ENCODE measurements at regions not wholly inside any gene's neighbourhood (a gene's known extent, or its start where the extent isn't known, plus 50 kb on each side); places are given as distances from the start of the nearest gene placed in this dataset.

- peaks cover 0 to 20% of the 10 kb centered on the region in 2 experiments; a peak in 3 of 5 replicates for H3K4me1 ChIP-seq (replicated peaks in 1 of 2; ENCODE audit: control insufficient read depth in 2 of 2, insufficient read depth in 2 of 2, low read length in 2 of 2)
- intact Hi-C loops (cut with micrococcal nuclease), result no loop called here
- TF ChIP-seq KDM4B (IDR thresholded peaks at IDR 0.05; ENCODE audit: borderline replicate concordance in 2 of 2, low read depth in 1 of 2) (no peak), SAFB (IDR thresholded peaks at IDR 0.05; ENCODE audit: borderline replicate concordance, low read depth, low read length) (no peak), ZNF282 (CRISPR knock-in tag; IDR thresholded peaks at IDR 0.05) (0 out of 2 replicates have a peak, but pooled peaks have one; percentile 24), MAZ (CRISPR knock-in tag; conservative IDR thresholded peaks at IDR 0.05 in 1 of 2, IDR thresholded peaks at IDR 0.05 in 1 of 2) (no peak), ZNF655 (CRISPR knock-in tag; IDR thresholded peaks at IDR 0.05) (no peak), FOXP1 (CRISPR knock-in tag; IDR thresholded peaks at IDR 0.05) (no peak), NFATC3 (IDR thresholded peaks at IDR 0.05) (no peak), NFYB (IDR thresholded peaks at IDR 0.05; ENCODE audit: extremely low read depth, insufficient read length) (no peak), HNRNPH1 (optimal IDR thresholded peaks at IDR 0.05; ENCODE audit: low read depth, low read length) (no peak), WHSC1 (IDR thresholded peaks at IDR 0.05; ENCODE audit: low read length) (peak; percentile 69), MYC (IDR thresholded peaks at IDR 0.05; ENCODE audit: low read depth, low read length) (no peak), MYC (CRISPR knock-in tag; IDR thresholded peaks at IDR 0.05; ENCODE audit: borderline replicate concordance, low read depth) (peak; percentile 25; the same call in 1 of the 2 replicates), MCM5 (IDR thresholded peaks at IDR 0.05; ENCODE audit: low read depth) (peak; percentile 79; the same call in 1 of the 2 replicates), TAF15 (IDR thresholded peaks at IDR 0.05; ENCODE audit: low read depth, low read length) (peak; percentile 72; the same call in 1 of the 2 replicates), ARID3B (CRISPR knock-in tag; IDR thresholded peaks at IDR 0.05; ENCODE audit: borderline replicate concordance) (no peak), NFE2L1 (tag; IDR thresholded peaks at IDR 0.05; ENCODE audit: borderline replicate concordance, low read depth) (no peak), SREBF2 (CRISPR knock-in tag; IDR thresholded peaks at IDR 0.05) (no peak)
- TF ChIP-seq, protein P1, sequence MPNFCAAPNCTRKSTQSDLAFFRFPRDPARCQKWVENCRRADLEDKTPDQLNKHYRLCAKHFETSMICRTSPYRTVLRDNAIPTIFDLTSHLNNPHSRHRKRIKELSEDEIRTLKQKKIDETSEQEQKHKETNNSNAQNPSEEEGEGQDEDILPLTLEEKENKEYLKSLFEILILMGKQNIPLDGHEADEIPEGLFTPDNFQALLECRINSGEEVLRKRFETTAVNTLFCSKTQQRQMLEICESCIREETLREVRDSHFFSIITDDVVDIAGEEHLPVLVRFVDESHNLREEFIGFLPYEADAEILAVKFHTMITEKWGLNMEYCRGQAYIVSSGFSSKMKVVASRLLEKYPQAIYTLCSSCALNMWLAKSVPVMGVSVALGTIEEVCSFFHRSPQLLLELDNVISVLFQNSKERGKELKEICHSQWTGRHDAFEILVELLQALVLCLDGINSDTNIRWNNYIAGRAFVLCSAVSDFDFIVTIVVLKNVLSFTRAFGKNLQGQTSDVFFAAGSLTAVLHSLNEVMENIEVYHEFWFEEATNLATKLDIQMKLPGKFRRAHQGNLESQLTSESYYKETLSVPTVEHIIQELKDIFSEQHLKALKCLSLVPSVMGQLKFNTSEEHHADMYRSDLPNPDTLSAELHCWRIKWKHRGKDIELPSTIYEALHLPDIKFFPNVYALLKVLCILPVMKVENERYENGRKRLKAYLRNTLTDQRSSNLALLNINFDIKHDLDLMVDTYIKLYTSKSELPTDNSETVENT (CRISPR knock-in tag; IDR thresholded peaks at IDR 0.05), result 0 out of 2 replicates have a peak, but pooled peaks have one; percentile 64
Measured at GRCh38 chr22:19611590-19611989, 87.4 kb upstream of the CLDN5 start.

More at GRCh38 chr22:19611590-19611989, 87.4 kb upstream of the CLDN5 start:
- no peak overlapping the region for H2AFZ ChIP-seq (ENCODE audit: low read depth, low read length)
- no TSS peak for BruUV-seq (replicated peaks)
- H3K9ac ChIP-seq (ENCODE audit: insufficient read depth in 1 of 2, low read depth in 2 of 2, low read length in 2 of 2), result no peak overlapping the region; a peak in 1 of 4 replicates
- in situ Hi-C loops (cut with MboI), result no loop called here
- ATAC-seq, result peak; percentile 5; the same call in 1 of the 3 replicates
- no peak for DNase-seq (ENCODE audit: extremely low read depth in 1 of 4, low spot score in 3 of 4)
- 2% methylated on average over 16 of the region's 16 CpGs for WGBS (ENCODE audit: insufficient coverage, low coverage, missing lambda C conversion rate)
- ChIA-PET POLR2A (interaction anchor here (0.6 to 1.5 kb wide), 6 partner anchors 12 to 414 kb away, joined by 3 to 6 read pairs (median 4); no protein-coding TSS in a partner anchor), CTCF (ENCODE audit: low intra/inter-chr PET ratio) (no interaction called here)
- peaks cover 22% of the 10 kb centered on the region for H4K20me1 ChIP-seq (replicated peaks; ENCODE audit: control insufficient read depth, insufficient read depth, low read length)
- no peak overlapping the region for H3K4me3 ChIP-seq
- H3K27me3 ChIP-seq (ENCODE audit: control insufficient read depth in 2 of 2, insufficient read depth in 2 of 2, low read length in 2 of 2), result peaks cover 83 to 90% of the 10 kb centered on the region in 2 experiments
- no peak overlapping the region for H3K4me2 ChIP-seq (ENCODE audit: insufficient read depth, low read length)
- H3K9me3 ChIP-seq (replicated peaks; ENCODE audit: control insufficient read depth, insufficient read depth, low read depth, low read length), result no peaks in the 10 kb centered on the region
- no peak overlapping the region for H3K27ac ChIP-seq (ENCODE audit: extremely low read depth, low read depth, low read length)
- H3K36me3 ChIP-seq (ENCODE audit: control insufficient read depth, insufficient read depth, low read length), result no peaks in the 10 kb centered on the region
- H3K79me2 ChIP-seq (ENCODE audit: control insufficient read depth, insufficient read depth, low read length), result no peaks in the 10 kb centered on the region
- no peak for FAIRE-seq
- H3K9me1 ChIP-seq (ENCODE audit: control insufficient read depth, insufficient read depth, low read length), result no peaks in the 10 kb centered on the region
